SK-N-SH (cell line): ENCODE measurements at regions not wholly inside any gene's neighbourhood (a gene's known extent, or its start where the extent isn't known, plus 50 kb on each side); places are given as distances from the start of the nearest gene placed in this dataset.
A peak's percentile ranks its signal among the peaks of the same experiment; 100 is the strongest.

Source experiments
- CTCF ChIA-PET: fragments of 300-600, 350-600 bp; formaldehyde crosslinking; extraction: SDS; loops from one replicate; lab custom pipeline; 2021; lab: Yijun Ruan, JAX
- POLR2A ChIA-PET: fragments of 350-600 bp; sonication (Branson Sonifier 250); formaldehyde crosslinking; extraction: SDS; loops from one replicate; lab custom pipeline; 2020; ENCODE audit warnings: antibody characterized with exemption, inconsistent platforms; lab: Yijun Ruan, JAX
- DNase-seq: peaks from one replicate; pipeline ENCODE4 v3.0.0; 2012
- H2AFZ ChIP-seq: fragments of 200-600 bp; sonication (generic); 2 replicates; pipeline ENCODE4 v1.8.1; 2016; ENCODE audit warnings: antibody characterized with exemption, mild to moderate bottlenecking, low read depth
- H3F3A ChIP-seq: fragments of 200-600 bp; sonication (generic); replicated peaks from 2 replicates; pipeline ENCODE3; 2016; ENCODE audit warnings: antibody characterized with exemption, mild to moderate bottlenecking; ENCODE audit not compliant: insufficient read depth
- H3K27ac ChIP-seq, 2 experiments: fragments of 200-500 bp in 1 of 2; fragments of 200-600 bp in 1 of 2; sonication (Bioruptor generic) in 1 of 2; sonication (generic), shearing (Covaris generic) in 1 of 2; 2 replicates each; pipeline versions ENCODE4 v1.5.1 to v1.6.1; 2014 to 2016; ENCODE audit warnings: low read depth in 2 of 2, inconsistent platforms in 1 of 2, low read length in 1 of 2, mild to moderate bottlenecking in 1 of 2, mixed read lengths in 1 of 2
- H3K27me3 ChIP-seq: fragments of 200-600 bp; sonication (generic), shearing (Covaris generic); 2 replicates; pipeline ENCODE4 v1.6.1; 2016; ENCODE audit warnings: mixed run types; ENCODE audit not compliant: insufficient read depth
- H3K36me3 ChIP-seq, 2 experiments: fragments of 200-500 bp in 1 of 2; fragments of 200-600 bp in 1 of 2; sonication (Bioruptor generic) in 1 of 2; sonication (generic) in 1 of 2; replicated peaks in 1 of 2; 2 replicates each; pipeline versions ENCODE3 to v1.5.1; 2014 to 2016; ENCODE audit warnings: low read length in 1 of 2, mild to moderate bottlenecking in 1 of 2; ENCODE audit not compliant: insufficient read depth in 2 of 2, control insufficient read depth in 1 of 2
- H3K4me1 ChIP-seq, 2 experiments: fragments of 200-500 bp in 1 of 2; fragments of 200-600 bp in 1 of 2; sonication (Bioruptor generic) in 1 of 2; sonication (generic), shearing (Covaris generic) in 1 of 2; 2 replicates each; pipeline versions ENCODE4 v1.5.1 to v1.6.1; 2014 to 2016; ENCODE audit warnings: low read depth in 1 of 2, low read length in 1 of 2, mixed run types in 1 of 2; ENCODE audit not compliant: insufficient read depth in 2 of 2, control insufficient read depth in 1 of 2
- H3K4me2 ChIP-seq: fragments of 200-600 bp; sonication (generic), shearing (Covaris generic); 2 replicates; pipeline ENCODE4 v1.6.1; 2017; ENCODE audit warnings: mixed run types
- H3K4me3 ChIP-seq, 2 experiments: fragments of 200-500 bp in 1 of 2; fragments of 200-600 bp in 1 of 2; sonication (Bioruptor generic) in 1 of 2; sonication (generic), shearing (Covaris generic) in 1 of 2; 2 replicates each; pipeline versions ENCODE4 v1.5.1 to v1.8.1; 2014 to 2016; ENCODE audit warnings: low read depth in 2 of 2, inconsistent platforms in 1 of 2, low read length in 1 of 2, mild to moderate bottlenecking in 1 of 2, mixed read lengths in 1 of 2, moderate library complexity in 1 of 2
- H3K79me2 ChIP-seq: fragments of 200-600 bp; sonication (generic); 2 replicates; pipeline ENCODE4 v1.8.1; 2017; ENCODE audit warnings: mild to moderate bottlenecking; ENCODE audit not compliant: insufficient read depth
- H3K9ac ChIP-seq: fragments of 200-600 bp; sonication (generic); 2 replicates; pipeline ENCODE4 v1.6.1; 2017; ENCODE audit warnings: mixed run types
- H3K9me2 ChIP-seq: fragments of 200-600 bp; sonication (generic); 2 replicates; pipeline ENCODE4 v1.6.1; 2017; ENCODE audit warnings: mixed run types
- H3K9me3 ChIP-seq: fragments of 200-600 bp; sonication (generic); 2 replicates; pipeline ENCODE4 v1.6.1; 2017; ENCODE audit warnings: mixed run types, mild to moderate bottlenecking, moderate library complexity
- H4K20me1 ChIP-seq: fragments of 200-600 bp; sonication (generic); 2 replicates; pipeline ENCODE4 v1.6.1; 2017; ENCODE audit warnings: mild to moderate bottlenecking, mixed run types; ENCODE audit not compliant: insufficient read depth
- CTCF ChIP-seq: fragments of 200-600 bp; sonication (generic); IDR thresholded peaks from 2 replicates; pipeline ENCODE4 v1.6.1; 2017; ENCODE audit warnings: antibody characterized with exemption, mild to moderate bottlenecking, moderate library complexity
- FOSL2 ChIP-seq: IDR thresholded peaks from 2 replicates; pipeline ENCODE4 v1.4.0; 2012; ENCODE audit warnings: low read depth, mild to moderate bottlenecking, moderate library complexity, borderline replicate concordance
- GATA2 ChIP-seq: sonication (generic); formaldehyde crosslinking; IDR thresholded peaks from 2 replicates; pipeline ENCODE4 v1.5.0; 2020; ENCODE audit warnings: mild to moderate bottlenecking, missing genetic modification reagents
- MEF2A ChIP-seq: IDR thresholded peaks from 2 replicates; pipeline ENCODE4 v1.4.0; 2012; ENCODE audit warnings: low read depth, borderline replicate concordance
- RAD21 ChIP-seq: IDR thresholded peaks from 2 replicates; pipeline ENCODE4 v1.6.1; 2012; ENCODE audit warnings: mild to moderate bottlenecking, low read length
- RFX5 ChIP-seq: IDR thresholded peaks from 2 replicates; pipeline ENCODE4 v1.6.1; 2012; ENCODE audit warnings: mild to moderate bottlenecking, improper control_type of control experiment, low read length
- RXRA ChIP-seq: IDR thresholded peaks from 2 replicates; pipeline ENCODE4 v1.4.0; 2012; ENCODE audit warnings: low read depth, mild to moderate bottlenecking, borderline replicate concordance
- SIN3A ChIP-seq: IDR thresholded peaks from 2 replicates; pipeline ENCODE4 v1.6.1; 2012; ENCODE audit warnings: low read depth, mild to moderate bottlenecking, low read length, moderate library complexity, borderline replicate concordance
- TAF1 ChIP-seq: IDR thresholded peaks from 2 replicates; pipeline ENCODE4 v1.6.1; 2012; ENCODE audit warnings: low read depth, mild to moderate bottlenecking, low read length, moderate library complexity, borderline replicate concordance
- TCF12 ChIP-seq: IDR thresholded peaks from 2 replicates; pipeline ENCODE4 v1.4.0; 2012
- USF1 ChIP-seq: IDR thresholded peaks from 2 replicates; pipeline ENCODE4 v1.4.0; 2012; ENCODE audit warnings: low read depth, borderline replicate concordance
- ZBTB33 ChIP-seq: IDR thresholded peaks from 2 replicates; pipeline ENCODE4 v1.4.0; 2012; ENCODE audit warnings: low read depth, borderline replicate concordance
- WGBS: methylation state at CpG from one replicate; pipeline ENCODE4 v1.1.6; 2017; ENCODE audit warnings: low lambda C conversion rate; 5-methylcytosine and 5-hydroxymethylcytosine counted together
- TF ChIP-seq, protein P1 (sequence below): IDR thresholded peaks from 2 replicates; pipeline ENCODE4 v1.6.1; 2012; ENCODE audit warnings: mild to moderate bottlenecking, low read depth, low read length, moderate library complexity

GRCh38 chr12:20000229-20000849 lies 368.0 kb upstream of the PDE3A start:
- H3K4me2 ChIP-seq, result no peak overlapping the region
- CTCF ChIA-PET, result interaction anchor here (1.2 kb wide), 1 partner anchor 233 kb away, joined by 3 read pairs; no protein-coding TSS in a partner anchor
- TF ChIP-seq RAD21, result no peak
- TF ChIP-seq TCF12, result peak; percentile 40
- no peak for TF ChIP-seq RFX5
- WGBS, result 48% methylated on average over 4 of the region's 4 CpGs
- no peak overlapping the region for H2AFZ ChIP-seq
- H3F3A ChIP-seq, result no peaks in the 10 kb centered on the region
- H3K9me3 ChIP-seq, result no peaks in the 10 kb centered on the region
- no peaks in the 10 kb centered on the region for H3K79me2 ChIP-seq
- H4K20me1 ChIP-seq, result no peaks in the 10 kb centered on the region
- H3K9ac ChIP-seq, result no peak overlapping the region
- no peaks in the 10 kb centered on the region for H3K36me3 ChIP-seq
- no peaks in the 10 kb centered on the region; a peak in 1 of 4 replicates for H3K4me1 ChIP-seq
- no peak overlapping the region for H3K27ac ChIP-seq
- no peak overlapping the region for H3K4me3 ChIP-seq
- H3K9me2 ChIP-seq, result no peaks in the 10 kb centered on the region
- POLR2A ChIA-PET, result no interaction called here
- no peaks in the 10 kb centered on the region for H3K27me3 ChIP-seq
- DNase-seq, result no peak

GRCh38 chr12:20003252-20003651 lies 365.1 kb upstream of the PDE3A start:
- 76% methylated on average over 2 of the region's 2 CpGs for WGBS
- Histone ChIP-seq H3K9ac (no peak overlapping the region), H3K4me2 (no peak overlapping the region), H3K27me3 (no peaks in the 10 kb centered on the region), H3K36me3 (no peaks in the 10 kb centered on the region), H3F3A (no peaks in the 10 kb centered on the region), H2AFZ (no peak overlapping the region), H3K9me3 (no peaks in the 10 kb centered on the region), H3K9me2 (no peaks in the 10 kb centered on the region), H3K79me2 (no peaks in the 10 kb centered on the region), H4K20me1 (no peaks in the 10 kb centered on the region), H3K4me1 (peaks cover 0 to 2% of the 10 kb centered on the region in 2 experiments; a peak in 2 of 4 replicates), H3K27ac (no peak overlapping the region), H3K4me3 (no peak overlapping the region)
- CTCF ChIA-PET, result no interaction called here
- no peak for DNase-seq
- no peak for TF ChIP-seq FOSL2
- POLR2A ChIA-PET, result no interaction called here

GRCh38 chr12:20004952-20005351 lies 363.4 kb upstream of the PDE3A start:
- Histone ChIP-seq H3K9me3 (no peaks in the 10 kb centered on the region), H3K4me2 (no peak overlapping the region), H3K27ac (no peak overlapping the region), H3K9me2 (no peaks in the 10 kb centered on the region), H3K4me1 (peaks cover 0 to 2% of the 10 kb centered on the region in 2 experiments; a peak in 2 of 4 replicates), H3K79me2 (no peaks in the 10 kb centered on the region), H3K9ac (no peak overlapping the region), H3K4me3 (no peak overlapping the region), H3F3A (no peaks in the 10 kb centered on the region), H4K20me1 (no peaks in the 10 kb centered on the region), H3K36me3 (no peaks in the 10 kb centered on the region), H3K27me3 (no peaks in the 10 kb centered on the region), H2AFZ (no peak overlapping the region)
- DNase-seq, result no peak
- WGBS, result 83% methylated on average over 2 of the region's 2 CpGs
- ChIA-PET POLR2A (no interaction called here), CTCF (no interaction called here)
- TF ChIP-seq SIN3A, result no peak
- TF ChIP-seq CTCF, result no peak
- TF ChIP-seq, protein P1, sequence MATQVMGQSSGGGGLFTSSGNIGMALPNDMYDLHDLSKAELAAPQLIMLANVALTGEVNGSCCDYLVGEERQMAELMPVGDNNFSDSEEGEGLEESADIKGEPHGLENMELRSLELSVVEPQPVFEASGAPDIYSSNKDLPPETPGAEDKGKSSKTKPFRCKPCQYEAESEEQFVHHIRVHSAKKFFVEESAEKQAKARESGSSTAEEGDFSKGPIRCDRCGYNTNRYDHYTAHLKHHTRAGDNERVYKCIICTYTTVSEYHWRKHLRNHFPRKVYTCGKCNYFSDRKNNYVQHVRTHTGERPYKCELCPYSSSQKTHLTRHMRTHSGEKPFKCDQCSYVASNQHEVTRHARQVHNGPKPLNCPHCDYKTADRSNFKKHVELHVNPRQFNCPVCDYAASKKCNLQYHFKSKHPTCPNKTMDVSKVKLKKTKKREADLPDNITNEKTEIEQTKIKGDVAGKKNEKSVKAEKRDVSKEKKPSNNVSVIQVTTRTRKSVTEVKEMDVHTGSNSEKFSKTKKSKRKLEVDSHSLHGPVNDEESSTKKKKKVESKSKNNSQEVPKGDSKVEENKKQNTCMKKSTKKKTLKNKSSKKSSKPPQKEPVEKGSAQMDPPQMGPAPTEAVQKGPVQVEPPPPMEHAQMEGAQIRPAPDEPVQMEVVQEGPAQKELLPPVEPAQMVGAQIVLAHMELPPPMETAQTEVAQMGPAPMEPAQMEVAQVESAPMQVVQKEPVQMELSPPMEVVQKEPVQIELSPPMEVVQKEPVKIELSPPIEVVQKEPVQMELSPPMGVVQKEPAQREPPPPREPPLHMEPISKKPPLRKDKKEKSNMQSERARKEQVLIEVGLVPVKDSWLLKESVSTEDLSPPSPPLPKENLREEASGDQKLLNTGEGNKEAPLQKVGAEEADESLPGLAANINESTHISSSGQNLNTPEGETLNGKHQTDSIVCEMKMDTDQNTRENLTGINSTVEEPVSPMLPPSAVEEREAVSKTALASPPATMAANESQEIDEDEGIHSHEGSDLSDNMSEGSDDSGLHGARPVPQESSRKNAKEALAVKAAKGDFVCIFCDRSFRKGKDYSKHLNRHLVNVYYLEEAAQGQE, result no peak
- no peak for TF ChIP-seq RXRA
- no peak for TF ChIP-seq USF1
- no peak for TF ChIP-seq TAF1
- TF ChIP-seq MEF2A, result no peak
- no peak for TF ChIP-seq GATA2 (CRISPR knock-in tag)
- TF ChIP-seq ZBTB33, result no peak
- no peak for TF ChIP-seq RFX5
